ENCODE measurements at regions not wholly inside any gene's neighbourhood (a gene's known extent, or its start where the extent isn't known, plus 50 kb on each side); places are given as distances from the start of the nearest gene placed in this dataset.
"Not testable (repeated sequence)": the region's sequence is repeated elsewhere in the genome, so short reads cannot be mapped to it uniquely, and the experiment has no call there.

GRCh38 chr3:157626817-157627216 lies 123.6 kb upstream of the VEPH1 start:
- DNase-seq (ENCODE audit: low read depth) = no peak

DNA sequence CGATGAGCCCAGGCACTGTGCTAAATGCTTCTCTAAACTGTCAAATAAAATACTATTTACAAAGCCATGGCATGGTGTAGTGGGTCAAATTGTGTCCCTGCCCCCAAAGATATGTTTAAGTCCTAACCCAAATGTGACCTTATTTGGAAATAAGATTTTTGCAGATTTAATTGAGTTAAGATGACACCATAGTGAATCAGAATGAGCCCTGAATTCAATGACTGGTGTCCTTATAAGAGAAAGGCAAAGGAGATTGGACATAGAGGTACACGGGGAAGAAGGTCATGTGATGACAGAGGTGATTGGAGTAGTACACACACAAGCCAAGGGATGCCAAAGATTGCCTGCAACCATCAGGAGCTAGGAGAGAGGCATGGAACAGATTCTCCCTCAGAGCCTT lies 121.6 kb upstream of the VEPH1 start:
- no peak for DNase-seq (ENCODE audit: low read depth)

DNA sequence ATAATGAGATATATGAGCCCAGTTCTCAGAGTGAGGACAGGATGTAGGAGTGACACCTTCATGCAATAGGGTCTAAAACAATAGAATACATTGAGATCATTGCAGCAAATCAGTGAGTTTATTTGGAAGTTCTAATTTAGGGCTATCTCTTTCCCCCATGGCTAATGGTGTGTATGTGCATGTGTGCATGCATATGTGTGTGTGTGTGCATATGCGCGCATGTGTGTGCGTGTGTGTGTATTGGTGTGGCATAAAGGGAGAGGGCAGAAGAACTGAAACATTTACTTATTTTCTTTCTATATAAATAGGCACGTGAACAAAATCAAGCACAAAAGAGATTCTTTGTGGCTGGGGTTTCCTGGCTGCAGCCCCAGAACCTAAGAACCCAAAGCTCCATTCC lies 115.7 kb upstream of the VEPH1 start:
- DNase-seq (ENCODE audit: low read depth) = no peak

DNA sequence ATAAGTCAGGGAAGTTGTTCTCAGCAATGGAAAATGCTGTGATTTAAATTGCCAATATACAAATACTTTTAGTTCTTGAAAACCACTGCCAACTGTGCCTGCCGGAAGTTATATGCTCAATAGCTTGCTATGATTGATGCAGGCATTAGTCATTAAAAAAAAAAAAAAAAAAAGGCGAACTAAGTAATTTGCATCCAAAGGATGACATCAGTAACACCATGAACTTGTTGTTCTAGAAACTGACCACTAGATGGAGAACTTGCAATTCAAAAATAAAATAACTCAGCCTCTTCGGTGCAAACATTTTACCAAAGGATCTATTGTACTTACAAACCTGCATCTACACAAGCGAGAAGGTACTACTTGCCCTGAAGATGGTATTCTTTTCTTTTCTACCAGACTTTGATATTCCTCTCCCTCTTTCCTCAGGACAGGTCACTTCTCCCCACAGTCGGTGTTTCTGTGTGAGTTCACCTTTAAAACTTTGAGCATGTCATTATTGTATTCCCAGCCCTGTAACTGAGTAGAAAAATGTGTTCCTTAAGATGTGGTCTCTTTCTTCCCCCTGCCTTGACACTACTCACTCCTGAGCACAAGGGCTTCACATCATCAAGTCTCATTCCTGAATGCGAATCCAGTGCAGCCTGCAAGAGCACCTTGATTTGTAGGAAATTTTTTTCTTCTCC lies 115.0 kb upstream of the VEPH1 start:
- DNase-seq (ENCODE audit: low read depth) = no peak

- no peak for DNase-seq (ENCODE audit: low read depth)
These were observed 111.7 kb upstream of the VEPH1 start for GRCh38 chr3:157614896-157615295.

DNA sequence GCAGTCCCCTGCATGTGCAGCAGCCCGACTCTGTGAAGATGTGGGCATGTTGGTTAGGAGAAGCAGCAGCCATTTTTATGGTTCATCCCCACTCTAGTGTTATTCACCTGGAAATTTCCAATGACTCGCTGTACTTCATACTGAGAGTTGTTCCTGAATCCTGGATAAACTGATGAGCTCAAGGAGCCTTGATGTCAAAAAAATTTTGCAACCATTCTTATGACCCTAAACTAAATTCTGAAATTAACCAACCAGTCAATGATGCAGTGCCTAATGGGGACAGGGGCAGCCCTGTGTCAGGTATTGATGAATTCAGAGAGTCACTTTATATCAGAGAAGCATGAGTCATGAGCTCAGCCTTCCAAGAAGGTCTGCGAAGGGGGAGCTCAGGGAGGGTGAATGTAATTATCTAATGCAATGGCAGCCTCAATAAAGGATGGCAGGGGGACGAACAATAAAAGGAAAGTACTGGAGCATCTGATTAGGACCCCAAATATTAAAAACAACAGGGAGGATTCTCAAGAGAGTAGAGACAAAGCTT lies 108.4 kb upstream of the VEPH1 start:
- no peak for DNase-seq (ENCODE audit: low read depth)

DNA sequence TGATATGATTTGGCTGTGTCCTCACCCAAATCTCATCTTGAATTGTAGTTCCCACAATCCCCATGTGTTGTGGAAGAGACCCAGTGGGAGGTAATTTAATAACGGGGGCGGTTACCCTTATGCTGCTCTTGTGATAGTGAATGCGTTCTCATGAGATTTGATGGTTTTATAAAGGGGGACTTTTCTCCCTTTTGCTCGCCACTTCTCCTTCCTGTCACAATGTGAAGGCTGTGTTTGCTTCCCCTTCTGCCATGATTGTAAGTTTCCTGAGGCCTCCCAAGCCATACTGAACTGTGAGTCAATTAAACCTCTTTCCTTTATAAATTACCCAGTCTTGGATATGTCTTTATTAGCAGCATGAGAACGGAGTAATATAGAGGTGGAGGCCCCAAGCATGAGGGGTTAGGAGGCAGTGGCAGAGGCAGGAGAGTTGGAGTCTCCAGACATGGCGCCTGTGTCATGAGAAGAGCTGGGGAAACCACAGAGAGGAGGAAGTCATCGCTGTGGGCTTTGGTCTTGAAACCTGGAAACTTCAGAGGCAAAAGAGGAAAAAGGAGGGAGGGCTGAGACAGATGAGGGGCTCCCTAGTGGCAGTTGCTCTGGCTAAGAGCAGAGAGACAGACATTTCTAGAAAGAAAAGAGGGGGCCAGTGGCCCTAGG lies 107.8 kb upstream of the VEPH1 start:
- no peak for DNase-seq (ENCODE audit: low read depth)

- no peak for DNase-seq (ENCODE audit: low read depth)
These were observed 104.7 kb upstream of the VEPH1 start for GRCh38 chr3:157607826-157608405.

DNA sequence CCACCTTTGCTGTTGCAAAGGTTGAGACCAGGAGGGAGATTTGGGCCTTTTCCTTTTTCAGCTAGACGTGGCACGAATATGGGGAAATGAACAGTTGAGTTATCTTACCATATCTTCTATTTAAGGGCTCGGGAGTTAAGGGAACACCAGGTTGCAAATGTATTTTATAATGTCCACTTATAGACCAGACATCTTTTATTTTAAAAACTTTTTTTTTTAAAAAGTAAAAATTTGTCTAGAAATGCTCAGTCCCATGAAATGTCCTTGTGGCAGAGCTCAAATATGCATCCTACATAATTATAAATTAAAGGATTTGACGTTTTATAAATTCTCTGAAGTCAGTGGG lies 103.6 kb upstream of the VEPH1 start:
- no peak for DNase-seq (ENCODE audit: low read depth)

- peak; percentile 38 for DNase-seq (ENCODE audit: low read depth)
These were observed 103.0 kb upstream of the VEPH1 start for GRCh38 chr3:157606011-157606851.

DNA sequence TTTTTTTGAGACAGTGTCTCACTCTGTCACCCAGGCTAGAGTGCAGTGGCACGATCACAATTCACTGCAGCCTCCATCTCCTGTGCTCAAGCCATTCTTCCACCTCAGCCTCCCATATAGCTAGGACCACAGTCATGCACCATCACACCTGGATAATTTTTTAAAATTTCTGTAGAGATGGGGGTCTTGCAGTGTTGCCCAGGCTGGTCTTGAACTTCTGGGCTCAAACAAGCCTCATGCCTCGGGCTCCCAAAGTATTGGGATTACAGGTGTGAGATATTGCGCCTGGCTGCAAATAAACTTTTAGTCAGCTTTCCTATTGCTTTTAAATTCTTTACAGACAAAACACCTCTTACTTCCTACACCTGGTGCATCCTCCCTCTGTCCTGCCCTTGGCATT lies 102.1 kb upstream of the VEPH1 start:
- DNase-seq (ENCODE audit: low read depth) = no peak

- DNase-seq (ENCODE audit: low read depth) = no peak
These were observed 99.2 kb upstream of the VEPH1 start for GRCh38 chr3:157602424-157602823.

DNA sequence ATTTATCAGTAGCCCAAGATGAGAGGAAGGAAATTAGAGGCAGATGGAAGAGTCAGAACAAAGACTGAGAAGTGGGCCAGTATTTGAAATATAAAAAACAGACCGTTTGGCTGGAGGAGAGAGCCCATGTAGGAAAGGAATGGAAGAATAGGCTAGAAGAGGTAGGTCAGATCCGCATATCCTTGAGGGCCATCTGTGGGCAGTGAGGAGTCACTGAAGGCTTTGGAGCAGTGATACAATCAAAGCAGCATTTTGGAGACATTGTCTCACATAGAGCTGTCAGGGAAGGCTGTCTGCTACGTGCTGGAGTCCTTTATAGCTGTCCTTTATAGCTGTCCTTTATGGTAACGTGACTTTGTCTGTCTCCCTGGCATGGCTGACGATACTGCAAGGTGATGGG lies 92.0 kb upstream of the VEPH1 start:
- DNase-seq (ENCODE audit: low read depth) = no peak

- no peak for DNase-seq (ENCODE audit: low read depth)
These were observed 91.2 kb upstream of the VEPH1 start for GRCh38 chr3:157594413-157594812.

DNA sequence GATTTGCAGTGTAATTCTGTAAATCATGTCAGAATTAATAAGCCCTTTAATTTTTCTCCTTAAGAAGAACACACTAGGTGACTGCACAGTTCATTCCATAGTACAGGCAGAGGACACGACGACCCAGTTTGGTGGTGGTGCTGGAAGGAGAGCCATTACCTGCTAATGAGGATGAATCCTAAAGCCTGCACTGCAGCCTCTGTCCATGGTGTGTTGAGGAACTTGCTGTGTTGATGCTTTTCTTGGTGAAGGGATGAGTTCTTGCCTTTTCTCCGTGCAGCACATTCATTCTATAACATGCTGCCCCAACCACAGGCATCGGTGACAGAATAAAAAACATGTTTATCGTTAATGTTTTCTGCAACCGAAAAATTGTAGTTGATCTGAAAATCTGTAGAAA lies 89.6 kb upstream of the VEPH1 start:
- no peak for DNase-seq (ENCODE audit: low read depth)

- no peak for DNase-seq (ENCODE audit: low read depth)
These were observed 87.1 kb upstream of the VEPH1 start for GRCh38 chr3:157590273-157590672.

- DNase-seq (ENCODE audit: low read depth) = no peak
These were observed 86.0 kb upstream of the VEPH1 start for GRCh38 chr3:157589211-157589610.

GRCh38 chr3:157588386-157589060 lies 85.3 kb upstream of the VEPH1 start:
- DNase-seq (ENCODE audit: low read depth) = no peak

DNA sequence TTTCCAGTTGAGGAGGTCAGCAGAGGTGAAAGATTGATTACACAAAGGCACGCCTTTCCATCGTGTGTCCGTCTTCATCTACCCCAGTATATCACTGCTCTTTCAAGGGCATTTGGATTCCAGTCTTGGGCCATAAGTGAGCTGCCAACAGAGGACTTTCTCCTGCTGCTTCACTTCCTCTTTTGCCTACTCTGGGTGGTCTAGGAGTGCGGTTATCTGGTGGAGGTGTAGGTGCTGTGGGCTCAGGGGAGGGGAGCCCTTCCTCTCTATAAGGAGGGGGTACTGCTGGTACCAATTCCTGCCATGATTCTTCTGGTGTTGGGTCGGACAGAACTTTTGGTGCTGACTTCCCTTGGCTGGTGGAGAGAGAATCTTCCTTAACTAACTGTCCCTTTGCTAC lies 83.1 kb upstream of the VEPH1 start:
- no peak for DNase-seq (ENCODE audit: low read depth)

DNA sequence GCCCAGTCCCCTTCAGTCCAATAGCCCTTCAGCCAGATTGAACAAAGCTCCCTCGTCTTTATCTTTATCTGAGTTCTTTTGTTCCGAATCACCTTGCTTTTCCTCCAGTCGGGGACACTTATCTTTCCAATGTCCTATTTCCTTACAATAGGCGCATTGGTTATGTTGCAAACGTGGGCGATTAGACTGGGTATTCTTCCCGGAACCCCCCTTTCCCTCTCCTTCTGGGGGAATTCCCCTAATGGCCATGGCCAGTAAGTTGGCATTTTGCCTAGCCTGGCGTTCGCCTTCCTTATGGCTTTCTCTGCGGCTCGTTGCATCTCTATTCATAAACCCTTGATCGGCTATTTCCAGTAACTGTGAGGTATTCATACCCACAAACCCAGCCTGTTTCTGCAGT lies 82.2 kb upstream of the VEPH1 start:
- no peak for DNase-seq (ENCODE audit: low read depth)

DNA sequence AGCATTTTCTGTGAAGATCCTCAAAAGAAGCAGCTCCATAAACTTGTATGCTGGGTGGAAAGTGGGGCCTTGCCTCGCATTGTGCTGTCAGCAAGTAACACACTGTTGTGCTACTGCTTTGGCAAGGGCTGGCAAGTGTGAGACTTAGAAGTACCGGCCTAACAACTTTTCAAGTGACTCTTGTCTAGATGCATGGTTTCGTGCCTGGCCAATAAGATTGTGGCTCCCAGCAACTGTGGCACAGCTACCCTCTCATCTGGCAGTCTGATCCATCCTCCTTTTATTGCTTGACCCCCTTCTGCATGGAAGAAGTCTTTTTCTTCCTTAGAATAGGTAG lies 79.4 kb upstream of the VEPH1 start:
- no peak for DNase-seq (ENCODE audit: low read depth)

DNA sequence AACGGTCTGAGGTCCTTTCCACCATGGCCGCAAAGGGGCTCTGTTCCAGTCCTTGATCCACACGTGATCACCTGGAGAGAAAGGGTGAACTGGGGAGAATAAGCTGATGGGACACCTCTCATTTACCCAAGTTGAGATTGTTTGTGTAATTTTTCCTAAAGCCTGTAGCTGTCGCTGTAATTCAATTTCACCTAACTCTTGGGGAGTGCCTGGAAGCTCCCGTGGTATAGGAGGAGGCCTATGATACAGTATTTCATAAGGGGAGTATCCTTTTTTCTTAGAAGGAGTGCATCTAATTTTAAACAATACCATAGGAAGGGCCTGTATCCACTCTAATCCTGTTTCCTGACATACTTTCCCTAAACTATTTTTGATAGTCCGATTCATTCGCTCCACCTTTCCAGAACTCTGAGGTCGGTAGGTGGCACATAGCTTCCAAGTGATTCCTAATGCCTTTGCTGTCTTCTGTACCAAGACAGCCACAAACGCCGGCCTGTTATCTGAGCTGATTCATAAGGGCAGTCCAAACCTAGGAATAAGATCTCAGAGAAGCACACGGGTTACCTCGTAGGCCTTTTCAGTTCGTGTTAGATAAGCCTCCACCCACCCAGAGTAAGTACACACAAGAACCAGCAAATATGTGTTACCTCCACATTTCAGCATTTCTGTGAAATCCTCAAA lies 78.9 kb upstream of the VEPH1 start:
- DNase-seq (ENCODE audit: low read depth) = not testable (repeated sequence)

All from activated T-helper 1 cell treated with Interleukin-2 at 50 U/mL for 16 hours (primary cell).